ENCODE measurements at regions not wholly inside any gene's neighbourhood (a gene's known extent, or its start where the extent isn't known, plus 50 kb on each side); places are given as distances from the start of the nearest gene placed in this dataset.

GRCh38 chr2:192245329-192245728, 50.6 kb upstream of the TMEFF2 start:
- no peak for TF ChIP-seq CTCF (IDR thresholded peaks at IDR 0.05; ENCODE audit: insufficient read depth, low read depth, low read length)
- no peak for TF ChIP-seq EZH2 (IDR thresholded peaks at IDR 0.05; ENCODE audit: insufficient read depth, low read length)
